ENCODE measurements at regions not wholly inside any gene's neighbourhood (a gene's known extent, or its start where the extent isn't known, plus 50 kb on each side); places are given as distances from the start of the nearest gene placed in this dataset.
"Not testable (repeated sequence)": the region's sequence is repeated elsewhere in the genome, so short reads cannot be mapped to it uniquely, and the experiment has no call there.

DNA sequence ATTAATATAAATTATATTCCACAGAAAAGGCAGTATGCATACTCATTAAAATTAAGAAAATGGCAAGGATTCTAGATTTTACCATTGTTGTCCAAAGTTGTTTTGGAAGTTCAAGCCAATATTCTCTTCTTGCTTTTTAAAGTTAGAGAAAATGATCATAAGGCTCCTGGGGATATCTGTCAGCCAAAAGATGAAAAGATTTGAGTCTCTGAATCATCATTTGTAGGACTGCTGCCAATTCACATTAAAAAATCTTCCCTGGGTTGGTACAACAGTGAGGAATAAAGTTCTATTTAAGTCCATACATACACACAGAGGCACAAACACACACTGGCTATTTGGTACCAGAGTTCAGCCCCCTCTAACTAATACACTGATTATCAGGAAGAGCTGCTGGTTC, 620.1 kb downstream of the COL12A1 start:
- DNase-seq (ENCODE audit: low spot score), result no peak

DNA sequence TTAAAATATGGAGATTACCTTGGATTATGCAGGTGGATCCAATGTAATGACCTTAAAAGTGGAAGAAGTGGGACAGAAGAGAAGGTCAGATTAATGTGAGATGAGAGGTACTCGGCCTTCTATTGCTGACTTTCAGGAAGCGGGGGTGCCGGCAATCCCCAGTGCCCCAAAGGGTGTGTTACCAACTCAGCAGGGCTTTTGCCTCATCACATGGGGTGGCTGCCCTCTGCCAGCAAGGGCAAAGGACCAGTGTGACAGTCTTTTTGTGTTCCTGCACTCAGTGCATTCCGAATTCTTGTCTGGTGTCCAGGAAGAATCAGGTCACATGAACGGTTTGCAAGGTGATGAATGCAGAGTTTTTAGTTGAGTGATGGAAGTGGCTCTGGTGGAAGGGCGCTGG, 624.2 kb downstream of the COL12A1 start:
- no peak for DNase-seq (ENCODE audit: low spot score)

DNA sequence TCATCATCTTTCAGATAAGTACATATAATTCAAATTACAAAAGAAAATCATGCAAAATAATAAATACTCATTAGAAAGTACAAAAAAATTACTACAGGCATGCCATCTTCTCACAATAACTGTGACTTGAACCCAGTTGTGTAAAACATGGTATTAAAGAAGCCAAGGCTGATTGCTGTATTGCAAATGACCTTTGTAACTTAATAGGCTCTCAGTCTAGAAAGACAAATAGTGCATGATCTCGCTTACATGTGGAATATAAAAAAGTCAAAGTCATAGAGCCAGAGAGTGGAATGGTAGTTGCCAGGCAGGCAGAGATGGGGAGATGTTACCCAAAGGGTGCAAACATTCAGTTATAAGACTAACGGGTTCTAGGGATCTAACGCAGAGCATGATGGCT, 626.1 kb downstream of the COL12A1 start:
- no peak for DNase-seq (ENCODE audit: low spot score)

DNA sequence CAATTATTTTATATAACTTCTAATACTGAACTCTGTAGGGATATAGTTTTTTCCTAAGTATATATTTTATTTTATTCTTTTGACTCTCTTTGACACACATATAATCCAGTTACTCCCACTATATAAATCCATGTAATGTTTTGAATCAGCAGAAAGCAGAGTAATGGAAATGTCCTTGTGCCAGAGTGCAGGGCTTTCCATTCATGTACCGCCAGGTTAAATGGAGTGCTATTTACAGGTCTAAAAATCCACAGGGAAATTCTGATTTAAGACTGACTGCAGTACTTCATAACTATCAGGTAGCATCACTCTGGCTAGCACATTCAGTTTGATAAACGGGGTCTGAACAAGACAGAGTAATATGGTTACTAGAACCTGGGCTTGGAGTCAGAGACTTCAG, 626.8 kb downstream of the COL12A1 start:
- DNase-seq (ENCODE audit: low spot score), result no peak

DNA sequence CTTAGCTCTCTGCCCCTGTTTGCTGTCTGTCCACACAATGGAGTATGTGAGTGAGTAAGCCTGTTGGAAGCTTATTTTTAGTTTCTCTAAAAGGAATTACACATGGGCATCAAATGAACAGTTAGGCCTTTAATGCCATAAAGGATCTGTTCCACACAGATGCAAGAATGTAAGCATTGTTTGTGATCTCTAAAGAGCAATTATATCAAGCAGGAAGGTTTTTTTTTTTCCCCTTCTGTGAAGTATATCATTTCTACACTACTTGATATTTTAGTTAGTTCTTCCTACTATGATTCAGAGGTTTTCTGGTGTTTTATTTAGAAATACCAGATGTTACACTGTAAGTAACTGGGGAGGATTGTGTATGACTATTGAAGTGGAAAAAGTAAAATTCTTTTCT, 627.5 kb downstream of the COL12A1 start:
- no peak for DNase-seq (ENCODE audit: low spot score)

DNA sequence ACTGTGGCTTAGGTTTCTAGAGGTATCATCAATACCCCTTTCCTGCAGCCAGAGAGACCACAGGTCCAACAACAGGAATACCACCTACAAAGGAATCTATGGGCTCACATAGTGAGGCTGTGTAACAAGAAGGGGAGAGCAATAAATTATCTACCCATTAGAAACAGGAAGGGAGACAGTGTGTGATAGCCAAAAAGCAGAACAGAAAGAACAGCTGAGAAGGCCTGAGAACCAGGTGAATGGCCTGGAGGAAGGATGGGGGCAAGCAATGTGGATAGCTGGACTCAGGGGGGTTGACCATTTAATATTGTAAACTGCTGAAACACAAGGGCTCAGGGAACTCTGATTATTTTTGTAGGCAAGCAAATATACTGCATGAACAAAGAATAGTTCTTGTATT, 628.2 kb downstream of the COL12A1 start:
- DNase-seq (ENCODE audit: low spot score), result no peak

DNA sequence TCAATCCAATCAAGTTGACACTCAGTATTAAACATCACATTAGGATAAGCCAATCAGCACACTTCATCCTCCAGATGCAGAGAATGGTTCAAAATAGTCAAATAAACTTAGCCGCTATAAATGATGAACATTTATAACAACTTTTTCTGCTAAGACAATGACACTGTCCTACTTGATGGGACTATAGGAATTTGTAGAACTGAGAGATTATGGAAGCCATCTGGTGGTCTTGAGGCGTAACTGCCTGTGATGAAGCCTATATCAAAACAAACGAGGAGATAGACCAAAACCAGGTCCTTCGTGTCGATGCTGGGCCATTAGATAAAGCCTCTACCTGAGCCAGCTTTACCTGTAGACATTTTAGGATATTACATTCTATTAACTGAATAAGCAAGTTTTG, 631.1 kb downstream of the COL12A1 start:
- DNase-seq (ENCODE audit: low spot score), result peak; percentile 18

DNA sequence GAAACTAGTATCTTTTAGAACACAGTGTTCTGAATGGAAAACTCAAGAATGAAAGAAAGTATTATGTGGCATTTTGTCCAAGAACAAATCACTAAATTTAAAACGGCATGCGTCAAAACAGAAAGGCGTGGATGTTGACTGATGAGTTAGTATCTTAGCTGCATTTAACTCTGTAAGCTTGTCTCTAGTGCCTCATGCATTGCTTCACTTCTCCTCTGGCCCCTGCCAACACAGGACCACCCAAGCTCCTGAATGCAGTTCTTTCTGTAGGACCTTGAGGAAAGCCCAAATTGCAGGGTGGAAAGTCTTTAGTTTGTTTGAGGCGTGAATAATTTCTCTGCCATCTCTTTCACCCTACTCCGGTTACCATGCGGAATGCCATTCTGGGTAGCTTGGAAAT, 632.2 kb downstream of the COL12A1 start:
- DNase-seq (ENCODE audit: low spot score), result no peak

DNA sequence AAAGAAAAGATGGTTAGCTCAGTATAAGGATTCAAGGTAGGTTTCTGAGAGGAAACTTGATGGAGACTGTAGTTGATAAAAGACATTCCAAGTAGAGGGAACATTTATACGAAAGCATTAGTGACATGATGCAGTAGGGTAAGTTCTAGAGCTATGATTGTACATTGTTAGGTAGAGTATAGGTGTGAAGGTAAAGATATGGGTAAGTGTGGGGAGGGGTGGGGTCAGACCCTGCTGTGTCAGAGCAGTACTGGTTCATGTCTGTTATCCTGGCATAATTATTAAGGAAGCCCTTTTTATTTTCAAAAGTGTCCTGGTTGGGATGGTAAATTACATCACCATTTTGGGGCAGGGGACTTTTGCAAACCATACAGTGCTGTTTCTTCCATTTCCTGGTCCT, 635.8 kb downstream of the COL12A1 start:
- DNase-seq (ENCODE audit: low spot score), result no peak

DNA sequence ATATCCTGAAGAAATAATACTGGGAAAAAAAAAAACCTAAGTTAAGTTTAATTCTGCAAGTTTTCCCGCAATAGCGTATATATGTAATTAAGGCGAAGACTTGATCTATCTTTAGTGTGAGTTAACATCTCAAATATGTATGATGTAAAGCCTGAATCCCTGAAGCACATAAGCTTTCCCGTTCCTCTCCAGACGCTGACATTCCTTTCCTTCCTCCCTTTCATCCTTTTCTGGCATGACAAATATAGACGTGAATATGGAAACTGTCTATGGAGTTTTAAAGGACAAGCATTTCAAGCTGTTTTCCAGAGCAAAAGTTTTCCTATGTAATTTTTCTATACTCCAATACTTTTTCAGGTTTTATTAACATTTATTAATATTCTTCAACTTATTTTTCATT, 637.0 kb downstream of the COL12A1 start:
- DNase-seq (ENCODE audit: low spot score), result no peak

DNA sequence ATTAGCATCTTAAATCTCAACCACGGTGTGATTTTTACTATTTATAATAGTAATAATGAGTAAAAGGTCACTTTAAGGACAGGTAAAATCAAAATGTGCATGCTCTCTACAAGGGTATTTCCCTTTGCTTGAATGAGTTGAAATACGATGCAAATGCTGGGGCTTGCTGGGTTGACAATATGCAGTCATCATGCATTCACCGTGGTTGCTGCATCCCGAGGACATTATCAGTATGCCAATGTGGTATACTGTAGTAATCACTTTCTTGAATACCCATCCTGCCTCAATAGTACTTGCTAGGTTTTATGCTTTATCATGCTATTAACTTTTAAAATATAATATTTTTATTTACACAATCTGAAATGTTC, 637.9 kb downstream of the COL12A1 start:
- DNase-seq (ENCODE audit: low spot score), result not testable (repeated sequence)

DNA sequence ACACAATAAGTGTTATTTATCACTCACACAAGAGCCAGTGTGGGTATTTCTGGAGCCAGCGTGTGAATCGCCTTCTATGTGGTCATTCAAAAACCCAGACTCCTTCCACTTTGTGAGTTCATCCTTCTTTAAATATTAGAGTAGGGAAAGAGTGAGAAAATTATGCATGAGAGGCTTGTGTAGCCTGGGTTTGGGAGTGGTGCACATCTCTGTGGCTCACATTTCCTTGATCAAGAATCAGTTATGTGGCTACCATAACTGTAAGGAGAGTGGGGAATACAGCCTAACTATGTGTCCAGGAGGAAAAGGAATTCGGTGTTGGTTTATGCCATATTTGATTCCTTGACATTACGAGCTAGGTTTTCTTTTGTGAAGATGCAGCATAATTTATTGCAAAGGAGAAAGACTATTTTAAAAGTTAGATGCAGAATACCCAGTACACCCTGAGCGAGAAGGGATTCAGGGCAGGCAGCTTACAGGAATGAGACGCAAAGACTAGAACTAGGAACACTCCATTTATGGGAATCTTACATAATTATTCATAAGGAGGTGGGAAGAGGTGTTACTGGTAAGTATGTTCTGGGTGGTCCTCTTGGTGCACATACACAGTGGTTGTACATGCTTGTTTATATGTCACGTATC, 638.5 kb downstream of the COL12A1 start:
- no peak for DNase-seq (ENCODE audit: low spot score)

DNA sequence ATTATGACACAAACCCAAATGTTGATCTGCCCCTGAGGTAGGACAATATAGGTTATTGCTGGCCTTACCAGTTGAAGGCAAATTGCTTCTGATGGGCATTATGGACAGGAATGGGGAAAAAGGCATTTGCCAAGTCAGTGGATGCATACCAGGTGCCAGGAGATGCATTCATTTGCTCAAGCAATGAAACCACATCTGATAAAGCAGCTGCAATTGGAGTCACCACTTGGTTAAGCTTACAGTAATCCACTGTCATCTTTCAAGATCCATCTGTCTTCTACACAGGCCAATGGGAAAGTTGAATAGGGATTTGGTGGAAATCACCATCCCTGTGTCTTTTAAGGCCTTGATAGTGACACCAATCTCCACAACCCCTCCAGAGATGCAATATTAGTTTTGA, 648.6 kb downstream of the COL12A1 start:
- DNase-seq (ENCODE audit: low spot score), result no peak

DNA sequence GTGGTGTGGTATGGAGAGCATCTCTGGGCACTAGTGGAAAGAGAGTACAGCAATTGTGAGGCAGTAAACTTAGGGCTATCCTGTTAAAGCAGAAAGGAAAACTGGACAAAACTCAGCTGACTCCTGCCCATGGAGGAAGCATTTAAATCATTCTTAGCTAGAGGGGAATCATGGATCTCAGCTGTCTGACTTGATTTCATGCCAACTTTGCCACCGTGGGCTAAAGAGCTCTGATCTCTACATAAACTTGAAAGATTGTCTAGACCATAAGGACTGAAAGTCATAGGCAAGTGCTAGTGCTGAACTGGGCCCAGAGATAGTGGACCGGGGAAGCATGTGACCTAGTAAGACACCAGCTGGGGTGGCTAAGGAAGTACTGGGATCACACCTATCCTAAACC, 651.8 kb downstream of the COL12A1 start:
- DNase-seq (ENCODE audit: low spot score), result no peak

DNA sequence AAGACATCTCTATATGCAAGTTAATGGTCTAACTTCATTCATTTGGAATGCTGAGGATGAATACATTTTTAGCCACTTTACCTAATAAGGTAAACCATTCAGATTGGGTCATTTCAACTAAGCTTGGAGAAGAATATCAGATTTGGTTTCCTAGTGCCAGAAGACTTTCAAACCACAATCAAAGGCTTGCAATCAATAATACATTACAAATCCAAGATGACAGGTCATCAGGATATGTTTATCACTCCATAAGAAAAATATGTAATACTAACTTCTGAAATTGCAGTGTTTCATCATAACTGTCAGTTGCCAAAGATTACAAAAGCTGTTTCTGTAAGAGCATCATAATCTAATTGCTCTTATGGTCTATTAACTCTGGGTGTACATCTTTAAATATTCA, 654.0 kb downstream of the COL12A1 start:
- no peak for DNase-seq (ENCODE audit: low spot score)

DNA sequence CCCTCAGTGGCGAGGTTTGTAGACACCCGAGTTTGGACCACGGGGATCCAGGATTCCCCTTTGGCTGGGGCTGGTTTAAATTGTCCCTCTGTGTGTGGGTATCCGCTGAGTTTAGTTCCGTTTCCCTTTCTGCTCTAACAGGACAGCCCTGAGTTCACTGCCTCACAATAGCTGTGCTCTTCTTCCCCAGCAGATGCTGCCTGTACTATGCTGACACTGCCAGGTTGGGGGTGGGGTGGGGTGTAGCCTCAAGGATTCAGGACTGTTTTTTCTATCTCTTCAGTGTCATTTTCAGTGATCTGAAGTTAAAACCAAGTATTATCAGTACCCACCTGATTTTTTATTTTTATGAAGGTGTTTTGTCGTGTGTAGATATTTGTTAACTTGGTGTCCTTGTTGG, 655.0 kb downstream of the COL12A1 start:
- DNase-seq (ENCODE audit: low spot score), result no peak

DNA sequence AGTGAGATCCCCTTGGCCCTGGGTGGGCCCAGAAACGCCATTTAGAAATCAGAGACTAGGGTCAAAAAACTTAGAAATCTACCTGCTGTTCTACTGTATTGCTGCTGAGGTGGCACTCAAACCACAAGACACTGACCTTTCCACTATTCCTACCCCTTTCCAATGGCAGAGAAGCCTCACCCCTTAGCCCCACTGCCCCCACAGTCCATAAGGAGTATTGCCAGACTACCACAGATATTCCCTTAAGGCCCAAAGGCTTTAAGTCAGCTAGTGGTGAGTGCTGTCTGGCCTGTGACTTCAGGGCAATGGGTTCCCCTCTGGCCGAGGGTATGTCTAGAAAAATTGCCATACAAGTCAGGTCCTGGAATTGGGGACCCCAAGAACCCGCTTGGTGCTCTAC, 656.1 kb downstream of the COL12A1 start:
- no peak for DNase-seq (ENCODE audit: low spot score)

DNA sequence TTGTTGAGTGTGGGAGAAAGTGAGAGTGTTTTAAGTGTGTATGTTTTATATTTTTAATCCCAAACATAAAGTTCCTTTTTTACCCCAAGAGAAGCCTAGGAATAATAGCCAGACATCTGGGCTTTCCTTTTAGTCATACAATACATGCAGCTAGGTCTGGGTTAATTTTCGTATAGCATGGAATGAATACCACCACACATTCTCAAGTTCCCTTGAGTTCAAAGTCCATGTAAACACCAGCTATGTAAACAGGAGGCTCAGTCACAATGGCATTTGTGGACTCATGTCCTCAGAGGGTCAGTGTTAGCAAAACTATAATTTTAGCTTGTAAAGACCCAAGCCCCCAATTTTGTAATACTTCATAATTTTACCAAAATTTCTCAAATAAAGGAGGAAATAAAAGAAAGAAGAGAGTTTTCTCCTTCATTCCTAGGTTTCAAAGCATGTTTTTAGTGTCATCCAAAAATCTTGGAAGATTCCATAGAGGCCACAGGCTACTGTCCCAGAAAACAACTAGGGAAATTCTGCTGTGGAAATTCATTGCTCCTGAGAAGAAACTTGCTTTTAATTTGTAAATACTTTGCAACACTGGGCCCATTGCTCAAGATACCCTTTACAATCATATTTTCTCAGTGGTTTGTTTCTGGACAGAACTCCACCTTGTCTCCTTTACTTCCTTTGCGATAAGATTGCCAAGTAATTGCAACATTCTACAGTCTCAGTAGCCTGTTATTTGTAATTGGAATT, 671.2 kb downstream of the COL12A1 start:
- no peak for DNase-seq (ENCODE audit: low spot score)

DNA sequence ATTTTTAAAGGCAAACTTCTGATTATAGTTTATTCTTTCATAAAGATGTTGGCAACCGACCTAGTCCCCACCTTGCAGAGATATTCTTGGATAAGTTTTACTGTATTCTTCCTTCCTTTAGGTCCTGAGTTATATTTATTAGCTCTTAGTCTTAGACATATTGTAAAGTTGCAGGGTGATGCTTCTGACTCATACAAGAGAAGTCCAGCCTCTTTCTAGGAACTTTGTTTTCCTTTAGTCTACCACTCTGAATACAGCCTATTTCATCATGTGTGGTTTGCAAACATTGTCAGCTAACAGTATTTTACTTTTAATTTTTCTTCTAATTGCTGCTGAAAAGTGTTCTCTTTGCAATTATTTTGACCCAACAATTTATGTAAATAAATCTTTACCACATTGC, 686.7 kb downstream of the COL12A1 start:
- no peak for DNase-seq (ENCODE audit: low spot score)

DNA sequence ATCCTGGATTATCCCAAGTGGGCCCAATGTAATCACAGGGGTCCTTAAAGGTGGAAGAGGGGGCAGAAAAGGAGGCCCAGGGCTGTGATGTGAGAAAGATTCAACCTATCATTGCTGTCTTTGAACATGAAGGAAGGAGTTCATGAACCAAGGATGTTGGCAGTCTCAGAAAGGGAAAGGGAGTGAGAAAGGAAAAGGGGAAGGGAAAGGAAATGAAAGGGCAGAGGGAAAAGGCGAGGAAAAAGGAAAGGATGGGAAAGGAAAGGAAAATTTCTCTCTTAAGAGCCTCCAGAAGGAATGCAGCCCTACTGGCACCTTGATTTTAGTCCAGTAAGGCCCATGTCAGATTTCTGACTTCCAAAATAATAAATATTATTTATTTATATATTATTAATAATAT, 687.8 kb downstream of the COL12A1 start:
- no peak for DNase-seq (ENCODE audit: low spot score)

DNA sequence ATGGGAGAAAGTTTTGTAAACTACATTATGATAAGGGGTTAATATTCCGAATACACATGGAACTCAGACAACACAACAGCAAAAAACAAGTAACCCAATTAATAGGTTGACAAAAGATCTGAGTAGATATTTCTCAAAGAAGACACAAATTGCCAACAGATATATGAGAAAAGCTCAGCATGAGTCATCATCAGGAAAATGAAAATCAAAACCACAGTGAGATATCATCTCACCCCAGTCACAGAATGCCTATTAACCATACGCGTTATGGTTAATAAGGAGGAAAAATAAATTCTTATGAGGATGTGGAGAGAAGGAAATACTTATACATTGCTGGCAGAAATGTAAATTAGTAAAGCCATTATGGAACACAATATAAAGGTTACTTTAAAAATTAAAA, 695.0 kb downstream of the COL12A1 start:
- no peak for DNase-seq (ENCODE audit: low spot score)

DNA sequence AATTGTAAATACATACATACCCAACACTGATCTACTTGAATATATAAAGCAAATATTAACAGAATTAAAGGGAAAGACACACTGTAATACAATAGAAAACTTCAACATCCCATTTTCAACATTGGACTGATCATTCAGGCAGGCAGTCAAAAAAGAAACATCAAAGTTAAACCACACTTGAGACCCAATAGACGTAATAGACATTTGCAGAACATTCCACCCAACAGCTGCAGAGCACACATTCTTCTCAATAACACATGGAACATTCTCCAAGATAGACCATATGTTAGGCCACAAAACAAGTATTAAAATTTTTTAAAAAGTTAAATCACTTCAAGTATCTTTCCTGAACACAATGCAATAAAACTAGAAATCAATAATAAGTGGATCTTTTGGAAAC, 698.2 kb downstream of the COL12A1 start:
- no peak for DNase-seq (ENCODE audit: low spot score)

DNA sequence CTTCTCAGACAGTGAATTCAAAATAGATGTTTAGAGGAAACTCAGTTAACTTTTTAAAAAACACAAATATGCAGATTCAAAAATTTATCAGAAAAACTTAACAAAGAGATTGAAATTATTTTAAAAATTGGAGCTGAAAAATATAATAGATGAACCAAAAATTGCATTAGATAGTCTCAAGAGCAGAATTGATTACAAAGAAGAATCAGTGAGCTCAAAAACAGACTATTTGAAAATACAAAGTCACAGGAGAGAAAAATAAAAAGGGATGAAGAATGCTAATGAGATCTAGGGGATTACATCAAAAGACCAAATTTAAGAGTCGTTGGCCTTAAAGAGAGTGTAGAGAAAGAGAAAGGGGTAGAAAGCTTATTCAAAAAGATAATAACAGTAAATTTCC, 700.5 kb downstream of the COL12A1 start:
- DNase-seq (ENCODE audit: low spot score), result no peak

DNA sequence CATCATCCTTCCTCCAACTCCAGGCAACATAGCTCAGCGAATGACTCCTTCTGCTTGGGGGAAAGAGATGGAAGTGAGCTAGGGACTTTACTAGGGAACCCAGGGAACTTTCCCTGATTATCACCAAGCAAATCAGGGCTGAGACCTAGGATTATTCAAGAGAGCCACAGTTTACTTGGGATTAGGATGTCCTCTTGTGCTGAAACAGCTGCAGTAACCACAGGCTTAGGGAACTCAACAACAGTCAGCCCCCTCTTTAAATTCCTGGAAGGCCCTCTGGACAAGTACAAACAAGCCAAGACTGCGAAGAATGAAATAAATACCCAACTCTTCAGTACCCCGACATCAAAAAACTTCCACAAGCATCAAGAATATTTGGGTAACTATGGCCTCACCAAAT, 700.9 kb downstream of the COL12A1 start:
- no peak for DNase-seq (ENCODE audit: low spot score)

Measured in SK-N-DZ (cell line).